ENCODE measurements at regions not wholly inside any gene's neighbourhood (a gene's known extent, or its start where the extent isn't known, plus 50 kb on each side); places are given as distances from the start of the nearest gene placed in this dataset.
A peak's percentile ranks its signal among the peaks of the same experiment; 100 is the strongest.
"Not testable (repeated sequence)": the region's sequence is repeated elsewhere in the genome, so short reads cannot be mapped to it uniquely, and the experiment has no call there.

DNA sequence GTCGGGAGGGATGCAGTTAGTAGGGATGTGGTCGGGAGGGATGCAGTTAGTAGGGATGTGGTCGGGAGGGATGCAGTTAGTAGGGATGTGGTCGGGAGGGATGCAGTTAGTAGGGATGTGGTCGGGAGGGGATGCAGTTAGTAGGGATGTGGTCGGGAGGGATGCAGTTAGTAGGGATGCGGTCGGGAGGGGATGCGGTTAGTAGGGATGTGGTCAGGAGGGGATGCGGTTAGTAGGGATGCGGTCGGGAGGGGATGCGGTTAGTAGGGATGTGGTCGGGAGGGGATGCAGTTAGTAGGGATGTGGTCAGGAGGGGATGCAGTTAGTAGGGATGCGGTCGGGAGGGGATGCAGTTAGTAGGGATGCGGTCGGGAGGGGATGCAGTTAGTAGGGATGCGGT lies 96.2 kb downstream of the BDH1 start:
- not testable (repeated sequence) for DNase-seq

DNA sequence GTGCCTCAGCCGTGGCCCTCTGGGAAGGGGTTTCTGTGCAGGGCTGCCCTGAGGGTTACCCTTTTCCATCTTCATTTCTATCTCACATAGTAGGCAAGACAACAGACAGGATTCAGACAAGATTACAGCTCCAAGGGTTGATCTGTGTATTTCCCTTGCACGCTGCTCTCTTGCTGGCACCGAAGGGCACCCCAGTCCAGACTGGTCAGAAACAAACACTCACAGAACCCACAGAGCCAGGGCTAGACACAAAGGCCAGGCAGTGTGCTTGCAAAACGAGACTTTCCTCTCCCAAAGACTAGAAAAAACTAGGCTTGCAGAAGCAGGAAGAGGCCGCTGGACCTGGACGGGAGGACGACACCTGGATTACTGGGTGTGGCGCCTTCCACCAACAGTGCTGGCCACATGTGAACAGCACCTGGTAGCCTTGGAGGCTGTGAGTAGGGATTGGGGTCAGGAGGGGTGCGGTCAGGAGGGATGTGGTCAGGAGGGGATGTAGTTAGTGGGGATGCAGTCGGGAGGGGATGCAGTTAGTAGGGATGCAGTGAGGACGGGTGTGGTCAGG lies 96.8 kb downstream of the BDH1 start:
- no peak for DNase-seq

DNA sequence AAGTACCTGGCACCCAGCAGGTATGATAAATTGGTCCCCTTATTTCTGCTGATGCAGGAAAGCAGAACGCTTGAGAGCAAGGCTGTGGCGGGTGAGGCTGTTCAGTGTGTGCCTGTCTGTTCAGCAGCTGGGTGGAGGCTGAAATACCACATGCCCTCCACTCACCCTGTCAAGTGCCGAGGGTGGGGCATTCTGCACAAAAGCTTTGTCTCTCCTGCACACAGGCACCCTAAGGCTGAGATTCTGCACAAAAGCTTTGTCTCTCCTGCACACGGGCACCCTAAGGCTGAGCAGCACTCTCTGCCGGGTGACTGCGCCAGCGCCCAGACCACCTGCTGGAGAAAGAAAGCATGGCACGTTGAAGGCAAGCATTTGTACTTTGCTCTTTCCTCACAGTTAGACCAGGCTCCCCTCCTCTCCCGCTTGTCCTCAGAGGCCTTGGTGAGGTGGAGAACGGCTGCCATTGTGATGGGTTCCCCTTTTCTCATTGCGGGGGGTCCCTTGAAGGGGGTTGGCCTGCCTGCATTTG lies 97.5 kb downstream of the BDH1 start:
- DNase-seq = no peak

DNA sequence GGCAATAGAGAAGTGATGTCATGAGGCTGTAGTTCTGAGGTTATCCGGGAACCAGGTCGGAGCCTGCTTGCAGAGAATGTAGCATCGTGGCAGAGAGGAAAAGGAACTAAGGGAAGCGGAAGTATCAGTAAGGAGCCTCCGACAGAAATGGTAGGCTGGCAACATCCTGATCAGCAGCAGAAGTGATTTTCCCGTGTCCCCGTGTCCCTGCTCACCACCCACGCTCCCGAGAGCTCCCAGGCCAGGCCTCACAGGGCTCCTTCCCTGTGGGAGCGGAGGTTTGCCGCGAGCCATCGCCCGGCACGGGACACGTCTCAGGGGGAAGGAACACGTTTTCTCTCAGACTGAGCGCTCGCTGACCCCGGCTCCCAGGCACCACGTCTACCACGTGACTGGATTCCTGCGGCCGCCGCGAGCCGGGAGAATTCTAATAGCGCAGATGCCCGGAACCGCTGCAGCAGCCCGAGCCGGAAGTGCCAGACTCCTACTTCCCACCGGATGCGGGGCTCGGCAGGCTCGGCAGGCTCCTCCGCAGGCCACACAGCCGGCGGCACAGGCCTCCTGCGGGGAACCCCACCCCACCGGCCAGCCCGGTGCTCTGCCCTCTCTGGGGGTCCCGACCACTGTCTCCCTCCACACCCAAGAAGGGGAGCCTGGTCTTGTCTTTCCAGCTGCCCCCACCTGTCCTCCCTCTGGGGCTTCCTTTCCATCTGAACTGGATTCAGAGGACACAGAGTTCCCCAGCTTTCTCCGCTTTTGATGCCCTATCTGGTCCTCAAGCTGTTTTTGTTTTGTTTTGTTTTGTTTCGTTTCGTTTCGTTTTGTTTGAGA lies 99.3 kb downstream of the BDH1 start:
- DNase-seq = peak; percentile 76

DNA sequence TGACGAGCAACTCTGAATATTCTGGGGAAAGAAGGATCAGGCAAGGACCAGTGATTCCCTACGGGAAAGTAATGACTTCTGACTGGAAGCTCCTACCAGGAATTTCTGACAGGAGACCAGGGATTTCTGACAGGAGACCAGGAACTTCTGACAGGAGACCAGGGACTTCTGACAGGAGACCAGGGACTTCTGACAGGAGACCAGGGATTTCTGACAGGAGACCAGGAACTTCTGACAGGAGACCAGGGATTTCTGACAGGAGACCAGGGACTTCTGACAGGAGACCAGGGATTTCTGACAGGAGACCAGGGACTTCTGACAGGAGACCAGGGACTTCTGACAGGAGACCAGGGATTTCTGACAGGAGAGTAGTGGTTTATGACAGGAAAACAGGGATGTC lies 100.9 kb downstream of the BDH1 start:
- not testable (repeated sequence) for DNase-seq

DNA sequence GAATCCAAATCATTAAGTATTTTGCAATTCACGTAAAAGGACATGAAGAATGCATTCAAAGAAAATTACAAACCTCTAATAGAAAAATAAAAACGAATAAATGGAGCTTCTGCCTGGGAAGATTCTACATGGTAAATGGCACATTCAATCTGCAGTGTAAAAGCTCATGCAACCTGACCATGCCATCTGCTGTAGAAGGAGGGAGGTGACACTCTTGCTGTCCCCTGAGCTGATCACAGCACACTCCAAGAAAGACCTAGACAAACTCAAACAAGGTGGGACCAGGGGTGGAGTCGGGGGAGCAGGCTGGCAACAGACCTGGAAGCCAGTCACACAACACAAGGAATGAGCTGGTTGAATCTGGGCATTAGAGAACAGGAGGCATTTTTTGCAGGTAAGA lies 101.8 kb downstream of the BDH1 start:
- no peak for DNase-seq

DNA sequence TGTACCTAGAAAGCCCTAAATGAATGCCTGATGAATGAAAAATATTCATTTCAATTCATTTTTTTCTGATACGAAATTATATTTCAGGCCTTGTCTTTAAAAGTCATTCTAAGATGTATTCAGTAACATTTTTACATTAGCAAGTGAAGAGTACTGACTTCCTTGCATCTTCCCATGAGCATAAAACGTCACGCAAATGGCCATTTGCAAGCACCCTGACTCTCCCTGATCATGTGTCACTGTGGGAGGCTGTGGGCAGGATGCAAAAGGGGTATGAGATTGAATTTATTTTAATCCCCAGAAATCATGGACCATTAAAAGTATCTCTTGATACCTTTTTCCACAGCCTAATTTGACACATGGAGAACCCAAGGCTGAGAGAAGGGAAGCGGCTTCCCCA lies 105.0 kb downstream of the BDH1 start:
- no peak for DNase-seq

DNA sequence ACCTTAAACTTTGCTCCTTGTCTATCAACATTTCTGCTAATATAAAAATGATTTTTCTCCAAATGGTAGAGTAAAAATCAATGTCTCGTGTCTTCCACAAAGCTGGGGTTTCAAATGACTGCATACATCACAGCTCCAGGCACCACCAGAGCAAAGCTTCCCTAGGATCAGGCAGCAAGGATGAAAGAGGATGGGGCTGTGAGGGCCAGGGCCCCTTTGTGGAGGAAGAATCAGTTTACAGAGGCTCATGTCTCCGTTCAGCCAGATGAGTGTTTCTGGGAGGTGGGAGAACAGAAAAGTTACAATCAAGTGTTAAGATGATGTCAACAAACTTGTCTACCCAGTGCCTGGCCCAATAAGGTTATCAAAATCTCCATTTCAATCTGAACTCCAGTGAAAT lies 105.5 kb downstream of the BDH1 start:
- DNase-seq = no peak

DNA sequence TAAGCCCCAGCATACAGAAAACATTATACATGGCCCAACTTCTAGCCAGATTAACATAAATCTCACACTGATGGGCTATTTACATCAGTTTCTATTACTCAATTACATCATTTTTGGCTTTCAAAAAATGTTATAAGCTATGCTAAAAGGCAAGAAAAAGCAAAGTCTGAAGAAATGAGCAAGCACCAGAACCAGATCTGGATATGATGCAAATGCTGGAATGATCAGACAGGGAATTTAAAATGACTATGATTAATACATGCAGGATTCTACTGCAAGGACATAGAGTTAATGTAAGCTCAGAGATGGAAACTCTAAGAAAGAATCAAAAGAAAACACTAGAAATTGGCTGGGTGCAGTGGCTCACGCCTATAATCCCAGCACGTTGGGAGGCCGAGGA lies 106.6 kb downstream of the BDH1 start:
- DNase-seq = not testable (repeated sequence)

DNA sequence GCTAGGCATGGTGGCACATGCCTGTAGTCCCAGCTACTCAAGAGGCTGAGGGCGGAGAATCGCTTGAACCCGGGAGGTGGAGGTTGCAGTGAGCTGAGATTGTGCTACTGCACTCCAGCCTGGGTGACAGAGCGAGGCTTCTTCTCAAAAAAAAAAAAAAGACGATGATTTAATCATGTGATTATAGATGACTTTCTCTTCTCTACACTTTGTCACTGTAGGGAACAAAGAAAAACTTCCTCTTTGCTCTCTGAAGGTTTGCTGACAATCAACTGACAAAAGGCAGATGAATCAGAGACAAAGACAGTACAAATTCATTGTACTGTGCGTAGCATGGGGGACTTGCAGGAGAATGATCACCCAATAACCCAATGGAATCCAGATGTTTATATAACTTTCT lies 108.0 kb downstream of the BDH1 start:
- DNase-seq = not testable (repeated sequence)

DNA sequence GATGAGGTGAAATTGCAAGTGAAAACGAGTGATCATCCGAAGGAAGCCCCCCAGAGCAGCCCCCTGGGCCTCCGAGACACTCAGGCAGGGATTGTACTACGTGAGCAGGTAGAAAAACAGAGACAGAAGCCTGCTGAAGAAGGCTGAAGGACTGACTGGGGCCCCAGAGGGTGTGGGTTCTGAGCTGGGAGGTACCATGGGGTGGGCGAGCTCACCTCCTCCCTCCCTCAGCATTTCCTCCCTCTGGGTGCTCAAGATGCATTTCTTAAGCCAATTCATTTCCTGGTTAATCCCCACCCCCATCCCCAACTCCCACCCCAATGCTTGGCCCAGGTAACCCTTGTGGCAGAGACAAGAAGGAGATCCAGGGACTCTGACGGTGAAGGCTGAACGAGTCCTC lies 108.7 kb downstream of the BDH1 start:
- DNase-seq = no peak

DNA sequence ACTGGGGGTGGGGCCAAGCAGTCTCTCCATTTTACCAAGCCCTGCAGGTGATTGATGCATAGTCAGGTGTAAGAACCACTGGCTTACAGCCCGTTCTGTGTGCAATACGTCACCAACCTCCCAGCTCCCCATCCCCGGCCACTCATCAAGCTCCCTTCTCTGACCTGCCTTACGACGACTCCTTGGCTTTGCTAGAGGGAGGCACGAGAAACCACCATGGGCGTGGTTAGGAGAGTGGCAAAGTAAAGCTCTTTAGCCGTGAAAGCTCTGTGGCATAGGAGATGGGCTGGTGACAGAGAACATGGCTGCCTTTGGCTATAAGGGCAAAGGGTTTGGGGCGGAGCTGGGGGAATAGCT lies 109.1 kb downstream of the BDH1 start:
- no peak for DNase-seq

DNA sequence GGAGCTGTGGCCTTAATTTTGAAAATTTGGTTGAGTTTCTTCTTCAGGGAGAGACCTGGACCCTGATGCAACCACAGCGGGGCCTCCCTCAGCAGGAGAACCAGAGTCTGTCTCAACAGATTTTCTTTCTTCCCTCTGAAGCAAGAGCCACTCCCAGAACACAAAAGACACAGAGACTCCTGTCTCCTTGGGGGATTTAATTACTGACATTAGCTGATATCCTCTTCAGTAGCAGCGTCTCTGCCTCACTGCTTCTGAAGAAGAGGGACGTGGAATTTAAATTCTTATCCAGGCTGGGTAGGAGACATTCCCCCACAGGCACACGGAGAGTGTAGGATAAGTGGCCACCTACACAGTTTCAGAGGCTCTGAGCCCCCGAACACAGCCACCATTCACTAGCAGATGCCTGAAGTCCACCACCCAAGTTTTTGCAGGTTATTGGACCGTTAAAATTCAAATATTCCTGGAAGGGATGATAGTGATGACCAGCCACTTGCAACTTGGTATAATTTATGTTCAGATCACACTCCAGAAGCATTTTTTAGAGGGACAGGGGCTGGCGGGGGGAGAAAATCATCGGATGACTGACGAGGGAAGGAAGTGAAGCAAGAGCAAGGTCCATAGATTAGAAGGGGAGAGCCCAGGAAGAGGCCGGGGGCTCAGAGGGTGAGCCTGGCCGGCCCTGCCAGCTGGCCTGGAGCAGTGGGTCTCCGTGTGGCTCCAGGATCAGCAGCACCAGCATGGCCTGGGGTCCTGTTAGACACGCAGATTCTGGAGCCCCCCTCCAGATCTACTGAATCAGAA lies 109.7 kb downstream of the BDH1 start:
- DNase-seq = no peak

DNA sequence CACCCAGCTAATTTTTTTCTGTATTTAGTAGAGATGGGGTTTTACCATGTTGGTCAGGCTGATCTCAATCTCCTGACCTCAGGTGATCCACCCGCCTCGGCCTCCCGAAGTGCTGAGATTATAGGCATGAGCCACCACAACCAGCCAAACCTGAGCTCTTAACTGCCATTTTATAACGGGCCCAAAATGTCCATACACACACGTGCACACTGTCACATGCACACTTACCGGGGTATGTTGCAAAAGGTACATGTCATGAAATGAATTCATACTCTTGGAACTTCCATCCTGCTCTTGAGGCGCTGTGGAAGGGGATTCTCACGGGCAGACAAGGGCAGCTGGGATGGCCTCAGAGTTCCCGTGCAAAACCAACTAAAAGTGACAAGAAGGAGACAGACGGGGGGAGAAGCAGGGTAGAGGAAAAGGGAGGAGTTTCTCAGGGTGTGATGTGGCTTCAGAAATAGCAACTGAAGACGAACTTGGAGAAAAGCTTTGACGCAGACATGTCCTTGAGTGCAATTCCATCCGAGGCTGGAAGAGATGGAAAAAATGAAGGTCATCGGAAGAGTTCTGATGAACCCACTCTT lies 110.9 kb downstream of the BDH1 start:
- no peak for DNase-seq

DNA sequence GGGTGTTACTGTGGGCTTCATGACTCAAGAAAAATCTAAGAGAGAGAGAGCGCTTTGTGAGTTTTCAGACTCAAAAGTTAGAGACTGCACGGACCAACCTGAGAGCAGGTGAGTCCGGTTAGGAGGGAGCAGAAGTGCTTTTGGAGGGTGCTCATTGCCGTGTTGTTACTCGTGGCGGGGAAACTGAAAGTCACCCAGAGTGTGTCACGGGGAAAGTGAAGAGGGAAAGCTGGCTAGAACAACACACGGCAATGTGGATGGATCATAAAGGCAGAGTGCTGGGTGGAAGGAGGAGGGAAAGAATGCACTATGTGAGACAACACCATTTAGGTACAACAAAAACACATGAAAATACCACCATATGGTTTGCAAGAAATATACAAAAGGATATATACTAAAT lies 112.3 kb downstream of the BDH1 start:
- DNase-seq = no peak

DNA sequence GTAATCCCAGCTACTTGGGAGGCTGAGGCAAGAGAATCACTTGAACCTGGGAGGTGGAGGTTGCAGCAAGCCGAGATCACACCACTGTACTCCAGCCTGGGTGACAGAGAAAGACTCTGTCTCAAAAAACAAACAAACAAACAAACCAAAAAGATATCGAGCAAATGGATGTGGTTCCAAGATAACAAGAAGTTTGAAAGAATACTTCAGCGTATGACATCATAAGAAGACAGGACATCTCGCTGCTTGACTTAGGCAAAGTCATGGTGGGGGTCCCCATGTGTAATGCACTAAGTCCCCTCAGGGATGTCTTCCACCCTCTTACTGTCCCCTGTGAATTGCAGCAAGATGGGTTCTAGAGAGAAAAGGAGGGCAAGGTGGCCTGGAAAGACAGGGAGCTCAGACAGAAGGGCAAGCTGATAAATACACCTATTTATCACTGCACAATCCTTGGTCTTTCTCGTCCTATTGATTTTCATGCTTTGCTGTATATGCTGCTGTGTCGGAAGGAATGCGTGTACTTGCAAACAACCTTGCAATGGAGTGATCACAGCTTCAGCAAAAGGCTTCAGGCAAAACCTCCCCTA lies 115.0 kb downstream of the BDH1 start:
- DNase-seq = no peak

DNA sequence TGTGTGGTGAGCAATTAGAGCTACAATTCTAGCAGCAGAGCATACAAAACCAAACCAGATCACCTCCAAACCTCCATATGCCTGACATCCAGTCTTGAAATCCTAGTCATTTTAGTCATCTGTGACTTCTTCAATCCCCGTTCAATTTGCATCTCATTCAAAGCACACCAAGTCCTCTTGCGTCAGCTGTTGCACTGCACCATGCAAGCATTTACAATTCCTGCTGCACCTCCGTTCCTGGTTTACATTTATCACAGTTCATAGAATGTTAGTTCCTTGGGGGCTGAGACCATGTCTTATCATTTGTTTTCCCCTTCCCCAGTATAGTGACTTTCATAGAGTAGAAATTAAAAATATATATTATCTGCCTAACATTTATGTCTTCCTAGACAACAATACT lies 116.9 kb downstream of the BDH1 start:
- DNase-seq = no peak

DNA sequence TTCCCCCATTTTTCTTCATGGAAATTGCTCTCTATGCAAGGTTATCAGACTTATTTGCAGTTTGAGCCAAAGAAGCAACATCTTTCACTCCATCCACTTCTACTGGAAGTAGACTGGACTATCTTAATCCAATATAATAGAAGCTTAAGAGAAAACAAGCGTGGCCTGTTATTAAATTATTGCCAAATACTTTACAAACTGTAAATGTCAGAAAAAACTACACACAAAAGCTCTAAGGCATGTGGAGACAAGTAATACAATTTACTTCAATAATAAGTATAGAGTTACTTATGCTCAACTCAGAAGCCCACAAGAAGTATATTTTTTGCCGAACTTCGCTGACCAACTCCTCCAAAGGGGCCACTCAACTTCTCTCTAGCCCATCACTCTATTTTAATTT lies 120.3 kb downstream of the BDH1 start:
- DNase-seq = no peak

DNA sequence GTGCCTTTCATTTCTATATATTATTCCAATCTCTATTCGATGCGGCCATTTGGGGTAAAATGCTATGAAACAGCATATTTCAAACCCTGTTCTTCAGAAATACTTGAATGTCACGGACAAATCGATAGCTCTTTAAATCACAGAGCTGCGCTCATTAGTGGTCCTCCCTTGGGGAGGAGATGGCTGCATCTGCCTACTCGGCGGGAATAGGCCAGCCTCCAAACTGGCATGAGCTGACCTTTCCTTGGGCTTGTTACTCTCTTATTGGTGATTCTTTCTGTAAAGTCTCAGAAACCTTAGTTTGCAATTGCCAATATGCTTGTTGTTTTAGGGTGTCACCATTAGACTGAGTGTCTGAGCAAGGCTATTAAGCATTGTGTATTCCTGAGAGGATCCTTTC lies 120.9 kb downstream of the BDH1 start:
- DNase-seq = no peak

DNA sequence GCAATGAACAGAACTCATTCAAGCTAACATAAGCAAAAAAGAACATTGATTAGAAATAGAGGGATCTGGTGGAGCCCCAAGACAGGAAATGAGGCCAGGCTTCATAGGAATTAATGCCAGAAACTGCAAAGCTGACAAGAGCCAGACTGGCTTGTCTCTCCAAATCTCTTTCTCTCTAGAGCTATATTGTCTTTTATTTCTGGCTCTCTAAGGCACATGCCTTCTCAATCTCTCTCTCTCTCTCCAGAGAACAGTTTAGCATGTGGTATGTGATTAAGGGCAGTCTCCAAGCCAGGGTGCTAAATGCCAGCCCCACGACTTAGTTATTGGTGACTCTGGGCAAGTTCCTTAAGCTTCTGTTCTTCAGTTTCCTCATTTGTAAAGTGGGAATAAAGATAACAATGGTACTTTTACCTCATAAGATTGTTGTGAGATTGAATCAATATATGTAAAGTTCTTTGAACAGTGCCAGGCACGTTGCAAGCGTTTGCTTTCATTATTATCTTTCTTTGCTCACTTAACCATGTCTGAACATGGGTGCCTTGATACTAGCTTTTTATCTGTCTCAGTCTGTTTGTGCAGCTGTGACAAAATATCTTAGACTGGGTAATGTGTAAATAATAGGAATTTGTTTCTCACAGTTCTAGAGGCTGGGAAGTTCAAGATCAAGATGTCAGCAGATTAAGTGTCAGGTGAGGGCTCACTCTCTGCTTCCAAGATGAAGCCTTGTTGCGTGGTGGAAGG lies 123.2 kb downstream of the BDH1 start:
- peak; percentile 64 for DNase-seq

DNA sequence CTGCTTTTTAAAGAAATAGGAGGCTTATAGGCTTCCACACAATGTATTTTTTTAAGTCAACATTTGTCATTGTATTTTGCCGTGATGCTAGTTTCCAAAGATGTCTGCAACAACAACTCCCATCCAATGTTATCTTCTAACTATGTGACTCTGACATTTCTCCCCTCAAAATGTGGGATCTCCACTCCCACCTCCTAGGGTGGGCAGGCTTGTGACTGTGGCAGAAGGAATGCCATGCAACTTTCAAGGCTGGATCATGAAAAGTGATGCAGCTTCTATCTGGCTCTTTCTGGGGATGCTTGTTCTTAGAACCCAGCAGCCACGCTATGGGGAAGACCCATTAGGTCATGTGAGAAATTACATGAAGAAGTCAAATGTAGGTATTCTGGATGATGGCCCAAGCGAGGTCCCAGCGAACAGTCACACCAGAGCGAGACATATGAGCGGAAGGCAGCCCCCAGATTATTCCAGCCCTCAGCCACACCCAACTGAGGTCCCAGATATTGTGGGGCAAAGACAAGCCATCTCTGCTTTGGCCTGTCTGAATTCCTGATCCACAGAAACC lies 124.3 kb downstream of the BDH1 start:
- DNase-seq = no peak
